ENCODE measurements at regions not wholly inside any gene's neighbourhood (a gene's known extent, or its start where the extent isn't known, plus 50 kb on each side); places are given as distances from the start of the nearest gene placed in this dataset.
"Not testable (repeated sequence)": the region's sequence is repeated elsewhere in the genome, so short reads cannot be mapped to it uniquely, and the experiment has no call there.

DNA sequence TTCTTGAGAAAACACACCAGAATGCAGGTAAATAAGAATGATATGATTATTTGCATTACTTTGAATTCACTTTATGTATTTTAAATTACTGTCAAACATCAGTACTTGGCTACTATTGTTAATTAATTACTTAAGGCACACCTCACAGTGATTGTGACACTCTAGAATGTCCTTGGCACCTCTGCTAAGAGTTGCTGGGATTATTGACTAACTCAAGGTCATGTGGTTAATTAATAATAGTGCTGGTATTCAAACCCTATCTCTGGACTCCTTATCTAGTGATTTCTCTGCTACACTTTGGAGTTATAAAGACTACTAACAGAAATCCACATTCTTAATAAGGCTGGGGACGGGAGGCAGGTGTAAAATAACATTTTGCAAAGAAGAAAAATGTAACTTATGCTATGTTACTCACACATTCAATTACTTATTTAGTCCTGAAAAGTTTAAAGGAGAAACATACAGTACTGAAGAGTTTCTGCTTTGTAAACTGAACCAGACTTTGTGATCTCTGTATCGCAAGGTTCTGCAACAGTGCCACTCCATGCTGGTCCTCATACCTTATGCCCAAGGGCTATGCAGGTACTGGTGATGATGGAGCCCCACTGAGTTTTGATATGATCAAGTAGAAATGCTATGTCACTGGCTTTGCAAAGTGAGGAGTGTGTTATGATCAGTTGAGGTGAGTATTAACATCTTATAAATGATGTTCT, 242.7 kb downstream of the MID1IP1 start:
- DNase-seq (ENCODE audit: low read depth in 3 of 3): no peak

GRCh38 chrX:39047174-39047573, 245.9 kb downstream of the MID1IP1 start:
- no peak for DNase-seq (ENCODE audit: low read depth in 3 of 3)

DNA sequence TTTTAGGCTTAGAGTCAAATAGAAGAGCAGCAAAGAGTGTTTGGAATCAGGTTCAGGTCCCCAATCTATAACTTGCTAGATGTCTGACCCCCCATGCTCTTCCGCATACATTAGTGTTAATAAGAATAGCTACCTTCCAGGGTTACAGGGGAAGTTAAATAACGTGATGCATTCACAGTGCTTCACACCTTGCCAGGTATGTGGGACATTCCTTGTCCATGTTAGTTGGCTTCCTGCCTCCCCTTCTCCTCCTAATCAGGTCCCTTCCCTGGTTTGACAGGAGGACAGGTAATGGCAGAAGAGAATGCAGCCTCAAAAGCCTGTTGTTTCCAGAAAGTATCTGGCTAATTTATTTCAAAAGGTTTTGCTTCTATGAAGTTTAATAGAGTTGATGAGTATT, 248.7 kb downstream of the MID1IP1 start:
- no peak for DNase-seq (ENCODE audit: low read depth in 3 of 3)

GRCh38 chrX:39050427-39050826, 249.2 kb downstream of the MID1IP1 start:
- DNase-seq (ENCODE audit: low read depth in 3 of 3): no peak

- DNase-seq (ENCODE audit: low read depth in 3 of 3): no peak
These were observed 251.5 kb downstream of the MID1IP1 start for GRCh38 chrX:39052751-39053150.

GRCh38 chrX:39058724-39059123, 257.5 kb downstream of the MID1IP1 start:
- no peak for DNase-seq (ENCODE audit: low read depth in 3 of 3)

- DNase-seq (ENCODE audit: low read depth in 3 of 3): no peak
These were observed 258.6 kb downstream of the MID1IP1 start for GRCh38 chrX:39059866-39060265.

GRCh38 chrX:39063037-39063436, 261.8 kb downstream of the MID1IP1 start:
- DNase-seq (ENCODE audit: low read depth in 3 of 3): no peak

DNA sequence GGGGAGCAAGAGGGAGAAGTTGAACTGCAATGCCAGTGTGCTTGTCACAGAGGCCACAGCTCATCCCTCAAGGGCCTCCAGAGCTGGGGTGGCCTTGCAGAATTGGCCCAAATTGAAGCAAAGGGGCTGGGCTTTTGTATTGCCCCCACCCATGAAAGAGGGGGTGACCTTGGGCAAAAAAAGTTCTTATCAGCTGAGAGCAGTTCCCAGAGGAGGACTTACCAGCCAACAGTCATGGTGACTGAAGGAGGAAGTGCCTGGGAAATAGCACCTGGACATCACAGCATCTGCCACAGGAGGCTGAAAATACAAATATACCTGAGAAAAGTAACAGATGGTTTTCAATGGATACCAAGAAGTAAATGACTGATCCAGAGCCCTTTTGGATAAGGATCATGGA, 262.4 kb downstream of the MID1IP1 start:
- no peak for DNase-seq (ENCODE audit: low read depth in 3 of 3)

DNA sequence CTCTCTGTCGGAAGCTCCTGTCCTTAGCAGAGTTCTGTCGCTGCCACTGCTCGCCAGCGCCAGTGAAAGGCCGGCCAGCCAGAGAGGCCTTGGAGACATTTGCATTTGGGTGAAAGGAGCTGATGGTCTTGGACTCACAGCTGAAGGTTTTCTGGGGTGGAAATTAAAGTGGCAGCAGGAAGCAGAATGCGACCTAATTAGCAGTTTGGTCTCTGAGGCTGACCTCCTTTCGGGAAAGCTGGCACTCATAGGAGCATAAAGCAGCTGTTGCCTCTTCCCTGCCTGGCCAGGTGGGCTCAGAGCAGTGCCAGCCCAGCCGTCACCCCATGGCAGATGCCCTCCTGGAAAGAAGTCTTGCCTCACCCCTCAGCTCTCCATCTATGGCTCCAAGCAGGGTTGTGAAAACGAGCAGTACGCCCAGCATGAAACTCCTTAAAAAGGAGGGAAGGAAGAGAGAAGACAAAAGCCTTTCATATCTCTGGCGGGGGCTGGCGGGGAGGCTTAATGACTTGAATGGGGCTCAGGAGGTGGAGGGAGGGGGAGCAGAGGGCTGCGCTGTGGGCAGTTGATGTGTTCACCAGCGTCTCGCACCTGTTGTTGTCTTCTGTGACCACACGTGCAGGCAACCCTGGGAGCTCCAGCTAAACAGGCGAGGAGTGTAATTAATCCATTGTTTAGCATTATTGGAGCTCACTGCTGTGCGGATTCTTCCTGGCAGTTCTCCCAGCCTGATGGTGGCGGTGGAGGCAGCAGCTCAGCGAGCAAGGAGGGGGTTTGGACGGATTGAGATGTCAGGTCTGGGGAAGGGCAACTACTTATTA, 264.0 kb downstream of the MID1IP1 start:
- no peak for DNase-seq (ENCODE audit: low read depth in 3 of 3)

- DNase-seq (ENCODE audit: low read depth in 3 of 3): no peak
These were observed 266.6 kb downstream of the MID1IP1 start for GRCh38 chrX:39067866-39068265.

- DNase-seq (ENCODE audit: low read depth in 3 of 3): not testable (repeated sequence)
These were observed 267.4 kb downstream of the MID1IP1 start for GRCh38 chrX:39068634-39069033.

- DNase-seq (ENCODE audit: low read depth in 3 of 3): no peak
These were observed 268.8 kb downstream of the MID1IP1 start for GRCh38 chrX:39070009-39070408.

DNA sequence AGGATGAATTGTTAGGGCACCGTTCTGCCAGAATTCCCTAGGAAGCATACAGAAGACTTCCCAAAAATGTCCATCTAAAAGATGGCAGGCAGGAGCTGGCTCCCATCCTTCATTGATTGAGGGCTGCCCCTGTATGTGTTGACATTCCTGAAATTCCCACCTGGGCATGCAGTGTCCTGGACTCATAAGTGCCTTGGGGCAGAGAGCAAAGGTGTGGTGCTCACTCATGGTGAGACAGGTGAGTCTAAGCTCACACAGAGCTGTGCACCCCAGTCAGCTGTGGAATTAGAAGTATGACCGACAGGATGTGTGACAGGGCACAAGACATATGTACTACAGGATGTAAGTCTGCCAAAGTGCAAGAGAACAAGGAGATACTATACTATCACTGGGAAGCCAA, 271.9 kb downstream of the MID1IP1 start:
- no peak for DNase-seq (ENCODE audit: low read depth in 3 of 3)

GRCh38 chrX:39096599-39096998, 295.3 kb downstream of the MID1IP1 start:
- no peak for DNase-seq (ENCODE audit: low read depth in 3 of 3)

DNA sequence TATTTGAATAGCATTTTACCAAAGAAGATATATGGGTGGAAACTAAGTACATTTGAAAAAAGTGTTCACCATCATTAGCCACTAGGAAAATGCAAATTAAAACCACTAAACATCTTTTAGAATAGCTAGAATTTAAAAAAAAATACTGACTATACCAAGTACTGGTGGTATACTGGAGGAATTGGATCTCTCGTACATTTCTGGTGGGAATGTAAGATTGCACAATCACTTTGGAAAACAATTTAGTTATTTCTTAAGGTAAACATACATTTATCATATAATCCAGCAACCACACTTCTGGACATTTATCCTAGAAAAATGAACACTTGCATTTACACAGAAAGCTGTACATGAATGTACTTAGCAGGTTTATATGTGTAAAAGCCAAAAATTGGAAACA, 303.5 kb downstream of the MID1IP1 start:
- DNase-seq (ENCODE audit: low read depth in 3 of 3): no peak

GRCh38 chrX:39112143-39112542, 310.9 kb downstream of the MID1IP1 start:
- DNase-seq (ENCODE audit: low read depth in 3 of 3): no peak

- DNase-seq (ENCODE audit: low read depth in 3 of 3): no peak
These were observed 313.9 kb downstream of the MID1IP1 start for GRCh38 chrX:39115166-39115565.

- no peak for DNase-seq (ENCODE audit: low read depth in 3 of 3)
These were observed 315.8 kb downstream of the MID1IP1 start for GRCh38 chrX:39117101-39117500.

- DNase-seq (ENCODE audit: low read depth in 3 of 3): no peak
These were observed 320.6 kb downstream of the MID1IP1 start for GRCh38 chrX:39121903-39122302.

- DNase-seq (ENCODE audit: low read depth in 3 of 3): no peak
These were observed 324.6 kb downstream of the MID1IP1 start for GRCh38 chrX:39125834-39126233.

- peak in 1 of 3 donors; percentile 10 for DNase-seq (ENCODE audit: low read depth in 3 of 3)
These were observed 332.7 kb downstream of the MID1IP1 start for GRCh38 chrX:39133971-39134370.

DNA sequence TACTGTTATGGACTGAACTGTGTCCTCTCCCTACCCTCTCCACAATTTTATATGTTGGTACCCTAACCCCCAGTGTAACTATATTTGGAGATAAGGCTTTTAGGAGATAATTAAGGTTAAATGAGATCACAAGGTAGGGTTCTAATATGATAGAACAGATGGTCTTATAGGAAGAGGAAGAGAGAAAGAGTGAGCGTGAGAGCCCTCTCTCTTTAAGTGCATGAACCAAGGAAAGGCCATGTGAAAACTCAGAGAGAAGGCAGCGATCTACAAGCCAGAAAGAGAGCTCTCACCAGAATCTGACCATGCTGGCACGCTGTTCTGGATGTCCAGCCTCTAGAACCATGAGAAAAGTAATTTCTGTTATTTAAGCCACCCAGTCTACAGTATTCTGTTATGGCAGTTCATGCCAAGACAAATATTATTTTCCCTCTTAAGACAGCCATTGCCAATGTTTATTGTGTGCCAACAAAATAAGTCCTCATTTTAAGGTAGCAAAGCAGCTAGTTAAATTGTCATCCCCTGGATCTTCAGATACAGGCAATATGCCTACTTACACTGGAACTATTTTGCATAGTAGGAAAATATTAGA, 336.2 kb downstream of the MID1IP1 start:
- no peak for DNase-seq (ENCODE audit: low read depth in 3 of 3)
